Astrocyte of the spinal cord (primary cell): ENCODE measurements at regions not wholly inside any gene's neighbourhood (a gene's known extent, or its start where the extent isn't known, plus 50 kb on each side); places are given as distances from the start of the nearest gene placed in this dataset.
"Not testable (repeated sequence)": the region's sequence is repeated elsewhere in the genome, so short reads cannot be mapped to it uniquely, and the experiment has no call there.

Experiments used
- DNase-seq: peaks from one replicate; pipeline ENCODE4 v3.0.0; 2011; ENCODE audit warnings: low read depth, low spot score
- H3K4me3 ChIP-seq: 2 replicates; pipeline ENCODE4 v1.5.1; 2011; ENCODE audit warnings: low read depth, mild to moderate bottlenecking, low read length, moderate library complexity
- CTCF ChIP-seq: IDR thresholded peaks from 2 replicates; pipeline ENCODE4 v1.5.1; 2012; ENCODE audit warnings: low read depth, mild to moderate bottlenecking, low read length, inconsistent platforms
- in situ Hi-C: cut with HindIII; loops from 2 replicates; pipeline ENCODE4 v1.10.0; 2017; ENCODE audit warnings: low sequenced_read_pairs

- TF ChIP-seq CTCF = no peak
- in situ Hi-C loops = no loop called here
- DNase-seq = no peak
- H3K4me3 ChIP-seq = no peak overlapping the region
Observed at GRCh38 chr7:43057141-43057540, 55.3 kb upstream of the HECW1 start.

DNA sequence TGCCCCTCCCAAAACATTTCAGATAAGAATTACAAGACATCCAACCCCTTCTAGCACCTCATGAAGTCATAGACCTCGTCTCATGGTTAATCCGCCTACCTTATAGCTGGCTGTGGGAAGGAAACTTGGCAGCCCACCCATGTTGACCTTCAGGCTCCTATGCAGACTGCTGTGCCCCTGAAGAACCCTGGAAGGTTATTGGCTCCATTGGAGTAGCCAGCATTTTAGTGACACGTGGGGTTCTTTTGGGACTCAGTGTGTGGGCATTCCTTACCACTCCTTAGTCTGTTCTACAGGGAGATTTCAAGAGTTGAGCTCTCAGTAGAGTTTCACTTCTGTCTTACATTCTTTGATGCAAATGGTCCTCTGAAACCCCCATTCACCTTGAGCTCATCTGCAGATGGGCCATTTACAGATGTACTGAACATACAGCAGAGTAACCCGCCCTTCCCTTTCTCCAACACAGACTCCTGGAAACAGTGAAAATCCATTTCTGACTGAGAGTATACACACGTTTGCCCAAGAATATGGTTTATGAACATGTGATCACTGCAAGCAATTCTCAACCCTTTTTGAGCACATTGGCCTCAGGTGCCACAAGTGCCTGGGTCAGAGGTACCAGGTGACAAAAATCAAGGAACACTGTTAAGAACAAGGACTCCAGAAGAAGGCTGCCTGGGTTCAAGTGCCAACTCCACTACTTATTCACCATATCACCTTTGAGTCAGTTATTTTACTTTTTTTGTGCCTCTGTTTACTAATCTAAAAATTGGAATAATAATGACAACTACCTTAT, 54.0 kb upstream of the HECW1 start:
- TF ChIP-seq CTCF = no peak
- in situ Hi-C loops = no loop called here
- no peak for DNase-seq
- H3K4me3 ChIP-seq = no peak overlapping the region

DNA sequence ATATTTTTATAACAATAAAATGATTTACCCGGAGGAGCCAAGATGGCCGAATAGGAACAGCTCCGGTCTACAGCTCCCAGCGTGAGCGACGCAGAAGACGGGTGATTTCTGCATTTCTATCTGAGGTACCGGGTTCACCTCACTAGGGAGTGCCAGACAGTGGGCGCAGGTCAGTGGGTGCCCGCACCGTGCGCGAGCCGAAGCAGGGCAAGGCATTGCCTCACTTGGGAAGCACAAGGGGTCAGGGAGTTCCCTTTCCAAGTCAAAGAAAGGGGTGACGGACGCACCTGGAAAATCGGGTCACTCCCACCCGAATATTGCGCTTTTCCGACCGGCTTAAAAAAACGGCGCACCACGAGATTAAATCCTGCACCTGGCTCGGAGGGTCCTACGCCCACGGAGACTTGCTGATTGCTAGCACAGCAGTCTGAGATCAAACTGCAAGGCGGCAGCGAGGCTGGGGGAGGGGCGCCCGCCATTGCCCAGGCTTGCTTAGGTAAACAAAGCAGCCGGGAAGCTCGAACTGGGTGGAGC, 53.3 kb upstream of the HECW1 start:
- DNase-seq, H3K4me3 ChIP-seq, in situ Hi-C loops: not testable (repeated sequence)
